H7 (cell line): ENCODE measurements at regions not wholly inside any gene's neighbourhood (a gene's known extent, or its start where the extent isn't known, plus 50 kb on each side); places are given as distances from the start of the nearest gene placed in this dataset.

Source experiments
- DNase-seq: peaks from one replicate; pipeline ENCODE4 v3.0.0; 2012
- H3K27me3 ChIP-seq: 2 replicates; pipeline ENCODE4 v1.6.0; 2011; ENCODE audit warnings: mild to moderate bottlenecking, low read length; ENCODE audit not compliant: control insufficient read depth, insufficient read depth
- H3K36me3 ChIP-seq: replicated peaks from 2 replicates; pipeline ENCODE4 v1.5.1; 2011; ENCODE audit warnings: low read length; ENCODE audit not compliant: control insufficient read depth, insufficient read depth
- H3K4me3 ChIP-seq: 2 replicates; pipeline ENCODE4 v1.5.1; 2011; ENCODE audit warnings: low read depth, mild to moderate bottlenecking, control low read depth, low read length, moderate library complexity; ENCODE audit not compliant: insufficient read depth

DNA sequence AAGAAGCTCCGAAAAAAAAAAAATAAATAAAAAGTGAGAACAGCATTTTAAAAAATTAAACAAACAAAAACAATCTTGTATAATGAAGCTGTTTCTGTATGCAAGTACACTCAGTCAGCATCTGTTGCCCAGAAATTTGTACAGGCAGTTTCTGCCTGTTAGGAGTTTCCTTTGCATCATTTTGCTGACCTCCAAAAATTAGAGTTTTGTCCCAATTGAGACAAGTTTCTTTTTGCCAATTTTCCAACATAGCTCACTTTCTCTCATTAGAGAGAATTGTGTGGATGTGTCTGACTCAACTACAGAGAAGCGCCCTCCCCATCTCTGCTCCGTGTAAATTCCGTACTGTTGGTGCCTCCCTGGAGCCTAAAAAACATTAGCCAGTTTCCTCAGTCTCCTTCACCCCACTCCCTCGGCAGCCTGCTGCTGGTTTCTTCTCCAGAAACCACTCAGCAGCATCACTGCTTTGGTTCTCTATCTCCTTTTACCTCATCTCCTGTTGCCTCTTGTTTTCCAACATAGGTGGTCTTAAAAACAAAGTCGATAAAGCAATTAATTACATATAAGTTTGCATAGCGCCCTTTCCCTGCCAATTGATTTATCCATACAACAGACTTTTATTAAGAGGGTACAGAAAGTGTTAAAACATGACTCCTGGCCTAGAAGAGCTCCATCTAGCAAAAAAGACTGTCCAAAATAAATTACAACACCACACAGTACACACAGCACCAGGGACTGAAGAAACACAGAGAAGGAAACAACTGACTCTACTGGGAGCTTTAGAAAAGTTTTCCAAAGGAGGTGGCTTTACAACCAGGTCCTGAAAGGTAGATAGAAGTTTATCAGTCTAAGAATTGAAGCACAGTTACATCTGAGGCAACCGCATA lies 286.7 kb downstream of the SHOX2 start:
- DNase-seq, result no peak
- no peaks in the 10 kb centered on the region for H3K36me3 ChIP-seq
- no peak overlapping the region for H3K4me3 ChIP-seq
- H3K27me3 ChIP-seq, result no peaks in the 10 kb centered on the region

DNA sequence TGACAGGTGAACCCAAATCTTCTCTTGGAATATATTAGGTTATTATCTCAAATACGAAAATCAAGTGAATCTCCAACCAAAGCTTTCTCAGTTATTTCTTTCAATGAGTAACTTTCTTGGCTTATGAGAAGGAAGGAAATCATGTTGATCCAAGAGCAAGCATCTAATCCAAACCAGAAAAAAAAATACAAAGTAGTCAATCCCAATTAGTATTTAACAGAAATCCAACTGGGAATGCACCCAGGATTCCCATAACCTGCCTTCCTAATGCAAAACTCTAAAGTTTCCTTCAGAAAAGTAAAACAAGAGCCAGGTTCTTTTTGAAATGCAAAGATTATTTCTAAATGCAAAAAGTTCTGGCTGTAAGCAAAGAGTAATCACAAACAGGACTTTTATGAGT lies 289.3 kb downstream of the SHOX2 start:
- Histone ChIP-seq H3K27me3 (no peaks in the 10 kb centered on the region), H3K4me3 (no peak overlapping the region), H3K36me3 (no peaks in the 10 kb centered on the region)
- no peak for DNase-seq

DNA sequence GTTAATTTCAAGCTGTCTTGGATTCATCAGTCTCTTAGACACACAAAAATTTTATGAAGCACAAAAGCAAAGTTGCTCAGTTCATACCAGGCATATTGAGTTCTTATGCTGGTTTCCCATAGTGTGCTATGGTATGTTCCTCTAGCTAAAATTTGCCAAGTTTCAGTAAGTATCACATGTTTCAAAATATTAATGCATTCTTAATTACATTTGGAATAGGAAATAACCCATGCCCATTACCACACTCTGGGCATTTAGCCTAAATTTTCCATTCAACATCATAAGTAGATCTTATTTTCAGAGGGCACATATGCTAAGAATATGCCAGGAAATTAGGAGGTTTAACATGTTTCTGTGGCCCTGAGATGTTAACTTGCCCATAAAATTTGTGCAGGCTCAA lies 289.9 kb downstream of the SHOX2 start:
- no peaks in the 10 kb centered on the region for H3K27me3 ChIP-seq
- DNase-seq, result no peak
- H3K4me3 ChIP-seq, result no peak overlapping the region
- H3K36me3 ChIP-seq, result no peaks in the 10 kb centered on the region

DNA sequence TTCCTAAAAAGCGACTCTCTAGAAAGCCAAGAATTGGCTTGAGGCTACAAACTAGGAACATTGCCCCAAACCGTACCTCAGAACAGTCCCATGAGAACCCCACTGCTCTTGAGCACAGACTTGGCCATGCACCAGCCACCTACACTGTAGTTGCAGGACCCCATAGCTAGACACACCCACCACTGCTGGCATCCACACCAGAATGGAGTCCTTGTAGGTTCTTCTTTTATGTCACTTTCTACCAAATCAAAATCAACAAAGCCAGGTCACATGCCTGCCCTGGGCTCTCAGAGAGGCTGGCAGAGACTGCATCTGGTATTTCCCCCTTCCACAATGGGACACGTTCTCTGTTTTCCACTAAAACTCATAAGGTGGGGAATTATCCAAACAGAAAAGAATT lies 290.5 kb downstream of the SHOX2 start:
- H3K27me3 ChIP-seq, result no peaks in the 10 kb centered on the region

DNA sequence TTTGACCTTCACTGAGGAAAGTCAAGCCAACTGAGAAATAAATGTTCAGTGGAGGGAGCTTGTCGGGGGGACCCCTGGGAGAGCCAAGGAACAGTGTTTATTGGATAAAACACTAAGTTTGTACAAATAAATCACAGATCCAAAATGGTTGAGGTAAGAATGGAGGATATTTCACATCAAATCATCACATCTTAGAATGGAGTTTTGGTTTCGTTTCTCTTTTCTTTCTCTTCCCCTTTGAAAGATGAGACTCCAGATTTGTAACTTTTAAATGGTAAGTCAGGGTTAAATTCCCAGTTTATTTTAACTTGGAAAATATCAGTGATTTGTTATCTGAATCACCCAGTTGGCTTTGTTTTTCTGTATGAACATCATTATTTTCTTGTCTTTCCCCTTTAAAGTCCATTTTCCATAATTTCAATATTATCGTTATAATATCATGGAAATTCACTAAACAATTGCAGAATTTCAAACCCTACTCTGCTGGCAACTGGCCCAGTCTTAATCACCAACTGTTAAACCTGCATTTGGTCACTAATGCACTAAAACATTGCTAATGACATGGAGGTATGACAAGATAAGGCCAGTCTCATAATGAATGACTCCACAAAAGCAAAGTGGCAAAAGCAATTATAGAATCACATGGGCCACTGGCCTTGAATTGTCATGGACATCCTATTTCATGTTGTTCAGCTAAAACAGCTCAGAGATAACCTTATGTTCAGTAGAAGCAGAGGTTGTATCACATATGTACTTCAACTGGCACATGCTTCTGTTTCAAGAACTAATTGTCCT lies 295.1 kb downstream of the SHOX2 start:
- H3K36me3 ChIP-seq, result no peaks in the 10 kb centered on the region
- H3K4me3 ChIP-seq, result no peak overlapping the region
- H3K27me3 ChIP-seq, result no peaks in the 10 kb centered on the region
- no peak for DNase-seq

More for the DNA sequence above, 290.5 kb downstream of the SHOX2 start:
- no peak overlapping the region for H3K4me3 ChIP-seq
- H3K36me3 ChIP-seq, result no peaks in the 10 kb centered on the region
- DNase-seq, result no peak

DNA sequence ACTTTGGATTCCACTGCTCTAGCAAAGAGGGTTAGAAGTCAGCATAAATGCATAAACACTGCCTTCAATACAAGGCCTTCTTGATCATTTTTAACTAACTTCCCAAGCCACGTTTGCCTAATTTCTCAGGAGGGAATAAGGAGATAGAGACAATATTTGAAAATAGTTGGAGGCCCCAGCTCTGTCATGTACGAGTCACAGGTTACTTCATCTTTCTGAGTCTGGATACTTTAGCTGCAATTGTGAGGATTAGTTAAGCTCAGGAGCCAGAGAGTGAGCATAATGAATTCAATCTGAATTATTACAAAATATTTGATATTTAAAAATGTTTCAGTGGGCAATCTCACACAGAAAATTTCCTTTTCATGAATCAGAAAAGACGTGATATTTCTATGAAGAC lies 298.9 kb downstream of the SHOX2 start:
- Histone ChIP-seq H3K4me3 (no peak overlapping the region), H3K27me3 (no peaks in the 10 kb centered on the region)
- no peak for DNase-seq

DNA sequence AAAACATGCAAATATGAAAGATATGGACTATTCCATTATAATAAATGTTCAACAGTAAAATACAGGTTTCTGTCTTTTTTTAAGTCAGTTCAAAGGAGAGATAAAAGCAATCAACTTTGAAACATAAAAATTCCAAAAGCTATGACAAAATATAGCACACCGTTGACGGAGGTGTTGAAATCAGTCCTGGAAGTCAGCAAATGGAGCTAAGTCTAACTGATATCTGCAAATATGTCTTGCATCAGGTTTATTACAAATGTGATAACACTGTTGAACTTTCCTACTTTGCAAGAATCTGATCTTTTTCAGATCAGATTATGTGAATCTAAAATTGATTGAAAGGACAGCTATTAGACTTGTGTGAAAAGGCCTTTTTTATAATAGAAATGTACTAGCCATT lies 300.7 kb downstream of the SHOX2 start:
- Histone ChIP-seq H3K27me3 (no peaks in the 10 kb centered on the region), H3K4me3 (no peak overlapping the region), H3K36me3 (no peaks in the 10 kb centered on the region)
- DNase-seq, result no peak

More for the DNA sequence above, 298.9 kb downstream of the SHOX2 start:
- no peaks in the 10 kb centered on the region for H3K36me3 ChIP-seq

DNA sequence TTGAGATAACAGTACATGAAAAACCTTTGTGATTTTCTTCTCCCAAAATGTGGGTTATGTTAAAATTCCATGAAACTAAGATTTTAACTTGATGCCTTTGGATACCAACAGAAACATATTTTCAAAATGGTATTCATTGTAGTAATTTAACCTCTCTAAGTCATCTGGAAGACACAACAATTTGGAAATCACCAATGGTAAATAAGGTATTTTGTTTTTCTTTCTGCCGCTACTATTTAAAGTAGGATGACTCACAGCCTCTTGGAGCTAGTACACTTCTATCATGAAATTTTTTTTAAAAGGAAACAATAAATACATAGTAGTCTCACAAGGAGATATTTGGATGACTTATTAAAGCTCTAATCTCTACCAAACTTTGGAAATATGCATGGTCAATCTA lies 291.6 kb upstream of the VEPH1 start:
- Histone ChIP-seq H3K36me3 (no peaks in the 10 kb centered on the region), H3K27me3 (no peaks in the 10 kb centered on the region), H3K4me3 (no peak overlapping the region)
- no peak for DNase-seq

DNA sequence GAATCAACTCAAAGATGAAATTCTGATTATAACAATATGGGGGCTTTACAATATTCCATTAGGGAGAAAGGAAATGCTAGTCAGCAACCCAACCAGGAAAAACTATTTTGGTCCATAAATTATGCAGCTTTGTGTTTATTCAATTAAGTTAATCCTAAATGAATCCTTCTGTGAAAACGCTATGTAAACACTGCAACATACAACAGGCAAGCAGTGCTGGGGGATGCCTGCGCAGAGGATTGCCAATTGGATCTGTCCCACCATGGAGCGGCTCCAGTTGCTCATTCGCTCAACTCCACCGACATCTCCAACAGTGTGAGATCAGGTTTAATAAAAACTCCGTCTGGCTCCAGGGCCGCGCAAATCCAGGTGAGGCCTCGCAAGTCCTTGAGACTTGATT lies 290.5 kb upstream of the VEPH1 start:
- Histone ChIP-seq H3K4me3 (no peak overlapping the region), H3K27me3 (no peaks in the 10 kb centered on the region), H3K36me3 (no peaks in the 10 kb centered on the region)
- DNase-seq, result no peak

DNA sequence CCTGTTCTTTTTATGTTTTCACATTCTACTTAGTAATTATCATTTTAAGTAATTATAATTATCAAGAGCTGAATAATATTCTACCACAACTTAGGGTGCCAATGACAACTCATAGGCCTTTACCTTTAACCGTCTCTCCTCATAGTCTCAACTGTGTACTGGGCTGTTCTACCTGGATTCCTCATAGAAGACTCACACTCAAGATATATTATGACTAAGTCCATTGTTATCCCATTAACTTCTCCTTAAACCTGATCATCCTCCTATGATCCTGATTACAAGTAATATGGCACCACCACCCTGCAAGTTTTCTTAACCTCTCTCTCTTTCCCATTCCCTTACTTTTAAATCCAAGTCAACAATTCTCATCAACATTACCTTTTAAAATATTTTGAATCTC lies 285.9 kb upstream of the VEPH1 start:
- no peak overlapping the region for H3K4me3 ChIP-seq
- H3K27me3 ChIP-seq, result no peaks in the 10 kb centered on the region
- H3K36me3 ChIP-seq, result no peaks in the 10 kb centered on the region
- DNase-seq, result no peak

DNA sequence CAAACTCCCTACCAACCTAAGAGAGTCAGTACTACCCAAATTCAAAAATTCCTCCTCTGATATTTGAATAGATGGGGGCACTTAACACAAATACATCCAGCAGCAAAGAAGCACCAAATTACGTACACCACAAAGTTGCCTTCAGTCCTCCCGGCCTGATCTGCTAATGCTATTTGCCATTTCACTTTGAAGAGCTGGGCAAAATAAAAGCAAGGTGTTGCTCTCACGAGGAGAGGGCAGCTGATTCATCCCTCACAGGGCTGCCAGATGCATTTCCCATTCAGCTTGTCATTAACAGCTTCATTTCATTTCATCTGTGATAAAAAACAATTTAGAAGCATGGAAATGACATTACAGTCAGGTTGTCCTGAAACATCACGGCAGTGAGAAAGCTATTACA lies 283.4 kb upstream of the VEPH1 start:
- H3K27me3 ChIP-seq, result no peaks in the 10 kb centered on the region
- no peak overlapping the region for H3K4me3 ChIP-seq
- no peak for DNase-seq
- H3K36me3 ChIP-seq, result no peaks in the 10 kb centered on the region

DNA sequence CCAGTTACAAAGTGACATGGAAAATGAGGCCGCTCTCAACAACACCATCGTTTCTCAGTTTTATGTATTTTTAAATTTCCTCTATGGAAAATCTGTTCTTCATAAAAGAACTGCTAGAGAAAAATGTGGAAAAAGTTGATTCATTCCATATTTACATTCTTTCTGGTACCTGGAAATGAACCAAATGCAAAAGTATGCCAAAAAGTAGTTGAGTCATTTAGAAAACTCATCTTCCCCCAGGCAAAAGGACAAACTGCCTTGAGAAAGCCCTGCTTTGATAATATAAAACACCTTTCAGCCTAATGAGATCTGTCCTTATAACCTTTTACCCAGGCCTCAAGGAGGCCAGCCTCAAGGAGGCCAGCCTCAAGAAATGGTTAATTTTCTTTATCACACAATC lies 283.0 kb upstream of the VEPH1 start:
- DNase-seq, result no peak
- Histone ChIP-seq H3K27me3 (no peaks in the 10 kb centered on the region), H3K36me3 (no peaks in the 10 kb centered on the region), H3K4me3 (no peak overlapping the region)

DNA sequence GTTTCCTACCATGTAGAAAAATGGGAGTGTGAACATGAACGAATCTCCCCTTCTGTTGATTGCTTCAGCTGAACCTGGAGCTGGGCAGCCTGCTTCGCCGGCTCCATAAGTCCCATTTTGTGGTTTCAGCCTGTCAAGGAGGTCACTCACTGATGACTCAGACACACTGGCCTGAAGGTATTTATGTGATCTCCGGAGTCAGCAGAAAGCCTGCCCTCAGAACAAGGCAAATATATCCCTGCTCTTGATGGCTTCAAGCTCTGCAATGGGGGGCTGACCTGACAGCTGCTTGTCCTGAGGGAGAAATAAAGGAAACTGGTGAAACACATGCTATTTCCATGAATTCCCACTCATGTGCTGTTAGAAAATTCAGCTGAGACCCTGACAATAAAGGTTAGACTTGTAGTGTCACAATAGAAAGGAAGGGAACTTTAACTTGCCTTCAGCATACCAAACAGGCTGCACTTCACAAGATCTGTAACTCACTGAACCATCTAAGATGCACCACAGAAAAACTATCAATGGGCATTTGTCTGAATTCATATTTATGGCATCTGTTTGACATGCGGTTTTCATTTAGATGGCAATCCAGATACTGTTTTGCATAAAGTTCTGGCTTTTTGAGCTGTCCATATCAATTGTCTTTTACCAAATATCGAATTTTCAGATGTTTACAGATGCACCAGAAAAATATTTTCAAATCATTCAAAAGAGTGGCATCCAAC lies 282.0 kb upstream of the VEPH1 start:
- DNase-seq, result no peak
- Histone ChIP-seq H3K27me3 (no peaks in the 10 kb centered on the region), H3K36me3 (no peaks in the 10 kb centered on the region), H3K4me3 (no peak overlapping the region)

DNA sequence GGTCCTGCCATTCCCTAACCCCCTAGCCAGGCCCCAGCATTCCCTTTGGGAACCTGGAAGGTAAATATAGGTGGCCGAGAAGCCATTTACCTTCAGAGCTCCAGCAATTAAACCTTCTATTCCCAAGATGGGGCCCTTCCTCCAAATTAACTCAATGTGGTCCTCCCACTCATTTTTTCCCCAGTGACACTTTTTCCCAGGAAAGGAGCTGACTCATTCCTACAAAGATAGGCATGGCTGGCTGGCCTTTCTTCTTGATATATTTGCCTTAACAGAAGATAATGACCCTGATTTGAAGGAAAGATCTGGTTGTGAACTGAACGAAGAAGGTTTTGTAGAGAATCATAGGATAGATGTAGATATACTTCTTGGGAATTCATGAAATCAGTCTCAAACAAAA lies 279.0 kb upstream of the VEPH1 start:
- H3K36me3 ChIP-seq, result no peaks in the 10 kb centered on the region
- H3K4me3 ChIP-seq, result no peak overlapping the region
- no peak for DNase-seq
- H3K27me3 ChIP-seq, result no peaks in the 10 kb centered on the region

DNA sequence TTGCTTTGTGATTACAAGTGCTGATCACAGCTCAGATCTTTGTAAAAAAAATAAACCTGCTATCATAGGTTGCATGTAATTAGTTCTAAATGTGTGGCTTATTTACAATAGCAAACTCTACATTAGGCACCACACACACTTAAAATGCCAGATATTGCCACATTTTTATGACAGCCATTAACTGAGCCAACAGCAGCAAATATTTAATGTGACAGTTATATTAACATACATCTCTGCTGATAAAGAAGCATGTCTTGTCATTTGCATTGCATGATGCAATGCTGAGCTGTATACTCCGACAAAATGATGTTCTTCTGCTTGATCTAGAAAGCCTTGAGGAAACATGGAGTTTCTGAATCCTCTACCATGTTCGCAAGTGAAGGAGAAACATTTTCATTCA lies 273.6 kb upstream of the VEPH1 start:
- Histone ChIP-seq H3K4me3 (no peak overlapping the region), H3K27me3 (no peaks in the 10 kb centered on the region), H3K36me3 (no peaks in the 10 kb centered on the region)
- no peak for DNase-seq
